ENCODE measurements at regions not wholly inside any gene's neighbourhood (a gene's known extent, or its start where the extent isn't known, plus 50 kb on each side); places are given as distances from the start of the nearest gene placed in this dataset.

GRCh38 chr3:13745636-13746035 is 134.2 kb downstream of the WNT7A start:
- no peak for TF ChIP-seq SUZ12 (IDR thresholded peaks at IDR 0.05; ENCODE audit: extremely low read depth, insufficient read depth, insufficient read length)
- no peak for TF ChIP-seq ZNF274 (IDR thresholded peaks at IDR 0.05; ENCODE audit: low read depth, low read length)
